Liver (tissue), 3 donors: ENCODE measurements at regions not wholly inside any gene's neighbourhood (a gene's known extent, or its start where the extent isn't known, plus 50 kb on each side); places are given as distances from the start of the nearest gene placed in this dataset.

Source experiments
- CTCF ChIP-seq: fragments of 150-350 bp; IDR thresholded peaks from 2 replicates; pipeline ENCODE4 v1.5.1; 2017; ENCODE audit warnings: improper control_type of control experiment, low read depth, low read length; ENCODE audit not compliant: missing input control
- GABPA ChIP-seq, 2 donors: IDR thresholded peaks in 1 of 2; conservative IDR thresholded peaks in 1 of 2; 2 replicates each; pipeline ENCODE4 v1.6.1; 2016; ENCODE audit warnings: antibody characterized with exemption in 2 of 2, mild to moderate bottlenecking in 1 of 2, moderate library complexity in 1 of 2
- JUND ChIP-seq, 2 donors: IDR thresholded peaks; 2 replicates each; pipeline ENCODE4 v1.6.1; 2016; ENCODE audit warnings: antibody characterized with exemption in 2 of 2
- MAX ChIP-seq: IDR thresholded peaks from 2 replicates; pipeline ENCODE4 v1.6.1; 2016; ENCODE audit warnings: antibody characterized with exemption
- RAD21 ChIP-seq, 2 donors: IDR thresholded peaks; 2 replicates each; pipeline ENCODE4 v1.6.1; 2016; ENCODE audit warnings: antibody characterized with exemption in 2 of 2, mild to moderate bottlenecking in 2 of 2
- REST ChIP-seq: IDR thresholded peaks from 2 replicates; pipeline ENCODE4 v1.6.1; 2016; ENCODE audit warnings: antibody characterized with exemption, mild to moderate bottlenecking
- RXRA ChIP-seq, 2 donors: IDR thresholded peaks; 2 replicates each; pipeline ENCODE4 v1.6.1; 2017 to 2018; ENCODE audit warnings: antibody characterized with exemption in 2 of 2, mild to moderate bottlenecking in 1 of 2
- SP1 ChIP-seq: IDR thresholded peaks from 2 replicates; pipeline ENCODE4 v1.6.1; 2018; ENCODE audit warnings: antibody characterized with exemption, mild to moderate bottlenecking
- TAF1 ChIP-seq: conservative IDR thresholded peaks from 2 replicates; pipeline ENCODE4 v1.6.1; 2016; ENCODE audit warnings: antibody characterized with exemption, mild to moderate bottlenecking
- TF ChIP-seq, protein P1 (sequence below): IDR thresholded peaks from 2 replicates; pipeline ENCODE4 v1.6.1; 2016; ENCODE audit warnings: antibody characterized with exemption
- TF ChIP-seq, protein P2 (sequence below): IDR thresholded peaks from 2 replicates; pipeline ENCODE4 v1.6.1; 2016; ENCODE audit warnings: antibody characterized with exemption
- donor health status: healthy.
- donor health status: healthy.

- TF ChIP-seq SP1 (no peak), RAD21 (IDR thresholded peaks at IDR 0.05) (no peak), JUND (IDR thresholded peaks at IDR 0.05) (no peak), MAX (no peak), CTCF (no peak), RXRA (IDR thresholded peaks at IDR 0.05) (no peak), TAF1 (no peak), GABPA (IDR thresholded peaks at IDR 0.05 in 1 of 2, conservative IDR thresholded peaks at IDR 0.05 in 1 of 2) (no peak), REST (no peak)
- TF ChIP-seq, protein P1, sequence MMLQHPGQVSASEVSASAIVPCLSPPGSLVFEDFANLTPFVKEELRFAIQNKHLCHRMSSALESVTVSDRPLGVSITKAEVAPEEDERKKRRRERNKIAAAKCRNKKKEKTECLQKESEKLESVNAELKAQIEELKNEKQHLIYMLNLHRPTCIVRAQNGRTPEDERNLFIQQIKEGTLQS: no peak
- TF ChIP-seq, protein P2, sequence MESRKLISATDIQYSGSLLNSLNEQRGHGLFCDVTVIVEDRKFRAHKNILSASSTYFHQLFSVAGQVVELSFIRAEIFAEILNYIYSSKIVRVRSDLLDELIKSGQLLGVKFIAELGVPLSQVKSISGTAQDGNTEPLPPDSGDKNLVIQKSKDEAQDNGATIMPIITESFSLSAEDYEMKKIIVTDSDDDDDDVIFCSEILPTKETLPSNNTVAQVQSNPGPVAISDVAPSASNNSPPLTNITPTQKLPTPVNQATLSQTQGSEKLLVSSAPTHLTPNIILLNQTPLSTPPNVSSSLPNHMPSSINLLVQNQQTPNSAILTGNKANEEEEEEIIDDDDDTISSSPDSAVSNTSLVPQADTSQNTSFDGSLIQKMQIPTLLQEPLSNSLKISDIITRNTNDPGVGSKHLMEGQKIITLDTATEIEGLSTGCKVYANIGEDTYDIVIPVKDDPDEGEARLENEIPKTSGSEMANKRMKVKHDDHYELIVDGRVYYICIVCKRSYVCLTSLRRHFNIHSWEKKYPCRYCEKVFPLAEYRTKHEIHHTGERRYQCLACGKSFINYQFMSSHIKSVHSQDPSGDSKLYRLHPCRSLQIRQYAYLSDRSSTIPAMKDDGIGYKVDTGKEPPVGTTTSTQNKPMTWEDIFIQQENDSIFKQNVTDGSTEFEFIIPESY: no peak
These were observed 166.0 kb downstream of the DLL1 start for GRCh38 chr6:170124836-170125235.
